DND-41 (cell line): ENCODE measurements at regions not wholly inside any gene's neighbourhood (a gene's known extent, or its start where the extent isn't known, plus 50 kb on each side); places are given as distances from the start of the nearest gene placed in this dataset.

Source experiments
- ATAC-seq: fragments of 200-7000 bp; cut with Tn5 transposase; 3 replicates; pipeline ENCODE4 v1.9.1; 2021; ENCODE audit warnings: low read depth; ENCODE audit not compliant: insufficient read depth
- DNase-seq: peaks from one replicate; pipeline ENCODE4 v3.0.0-alpha.2; 2020
- H2AFZ ChIP-seq: 2 replicates; pipeline ENCODE4 v1.6.0; 2012; ENCODE audit warnings: low read depth, low read length
- H3K27ac ChIP-seq: 2 replicates; pipeline ENCODE4 v1.5.1; 2012; ENCODE audit warnings: low read length, inconsistent platforms
- H3K27me3 ChIP-seq: fragments of 200-600 bp; sonication (generic); 2 replicates; pipeline ENCODE4 v1.6.0; 2012; ENCODE audit warnings: low read length, mild to moderate bottlenecking, inconsistent platforms; ENCODE audit not compliant: insufficient read depth, poor library complexity
- H3K36me3 ChIP-seq: 2 replicates; pipeline ENCODE4 v1.5.1; 2012; ENCODE audit warnings: low read length, inconsistent platforms; ENCODE audit not compliant: insufficient read depth
- H3K4me1 ChIP-seq: 2 replicates; pipeline ENCODE4 v1.5.1; 2012; ENCODE audit warnings: mild to moderate bottlenecking, low read length; ENCODE audit not compliant: insufficient read depth
- H3K4me2 ChIP-seq: 2 replicates; pipeline ENCODE4 v1.6.0; 2012; ENCODE audit warnings: mild to moderate bottlenecking, moderate library complexity, low read length, inconsistent platforms; ENCODE audit not compliant: insufficient read depth
- H3K4me3 ChIP-seq, 2 experiments: fragments of 200-600 bp in 1 of 2; shearing (Covaris generic) in 1 of 2; 2 replicates each; pipeline ENCODE4 v1.5.1; 2012 to 2016; ENCODE audit warnings: inconsistent platforms in 2 of 2, low read length in 2 of 2, mild to moderate bottlenecking in 2 of 2, low read depth in 1 of 2, moderate library complexity in 1 of 2
- H3K79me2 ChIP-seq: 2 replicates; pipeline ENCODE4 v1.6.0; 2012; ENCODE audit warnings: low read length, inconsistent platforms; ENCODE audit not compliant: insufficient read depth
- H3K9ac ChIP-seq: 2 replicates; pipeline ENCODE4 v1.6.0; 2012; ENCODE audit warnings: low read depth, mild to moderate bottlenecking, inconsistent platforms, low read length, moderate library complexity
- H3K9me3 ChIP-seq: 2 replicates; pipeline ENCODE4 v1.5.1; 2012; ENCODE audit warnings: low read length, moderate library complexity, mild to moderate bottlenecking, inconsistent platforms; ENCODE audit not compliant: insufficient read depth, severe bottlenecking
- H4K20me1 ChIP-seq: 2 replicates; pipeline ENCODE4 v1.6.0; 2012; ENCODE audit warnings: low read length; ENCODE audit not compliant: insufficient read depth
- EZH2 ChIP-seq: IDR thresholded peaks from 3 replicates; pipeline ENCODE4 v1.6.1; 2012; ENCODE audit warnings: borderline replicate concordance, low read depth, mild to moderate bottlenecking, moderate library complexity, low read length, inconsistent platforms; ENCODE audit not compliant: severe bottlenecking
- TF ChIP-seq, protein P1 (sequence below): IDR thresholded peaks from 2 replicates; pipeline ENCODE4 v1.5.1; 2012; ENCODE audit warnings: borderline replicate concordance, low read length, moderate library complexity, mild to moderate bottlenecking; ENCODE audit not compliant: poor library complexity, severe bottlenecking; ENCODE audit errors: extremely low read depth

GRCh38 chr2:146038014-146038413, 1518.1 kb upstream of the ZEB2 start:
- TF ChIP-seq EZH2 = no peak
- TF ChIP-seq, protein P1, sequence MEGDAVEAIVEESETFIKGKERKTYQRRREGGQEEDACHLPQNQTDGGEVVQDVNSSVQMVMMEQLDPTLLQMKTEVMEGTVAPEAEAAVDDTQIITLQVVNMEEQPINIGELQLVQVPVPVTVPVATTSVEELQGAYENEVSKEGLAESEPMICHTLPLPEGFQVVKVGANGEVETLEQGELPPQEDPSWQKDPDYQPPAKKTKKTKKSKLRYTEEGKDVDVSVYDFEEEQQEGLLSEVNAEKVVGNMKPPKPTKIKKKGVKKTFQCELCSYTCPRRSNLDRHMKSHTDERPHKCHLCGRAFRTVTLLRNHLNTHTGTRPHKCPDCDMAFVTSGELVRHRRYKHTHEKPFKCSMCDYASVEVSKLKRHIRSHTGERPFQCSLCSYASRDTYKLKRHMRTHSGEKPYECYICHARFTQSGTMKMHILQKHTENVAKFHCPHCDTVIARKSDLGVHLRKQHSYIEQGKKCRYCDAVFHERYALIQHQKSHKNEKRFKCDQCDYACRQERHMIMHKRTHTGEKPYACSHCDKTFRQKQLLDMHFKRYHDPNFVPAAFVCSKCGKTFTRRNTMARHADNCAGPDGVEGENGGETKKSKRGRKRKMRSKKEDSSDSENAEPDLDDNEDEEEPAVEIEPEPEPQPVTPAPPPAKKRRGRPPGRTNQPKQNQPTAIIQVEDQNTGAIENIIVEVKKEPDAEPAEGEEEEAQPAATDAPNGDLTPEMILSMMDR = no peak
- Histone ChIP-seq H3K27ac (no peak overlapping the region), H3K27me3 (no peaks in the 10 kb centered on the region), H3K4me1 (no peaks in the 10 kb centered on the region), H4K20me1 (no peaks in the 10 kb centered on the region), H3K79me2 (no peaks in the 10 kb centered on the region), H3K9me3 (no peaks in the 10 kb centered on the region), H3K9ac (no peak overlapping the region), H3K4me3 (no peak overlapping the region), H2AFZ (no peak overlapping the region), H3K4me2 (no peak overlapping the region), H3K36me3 (no peaks in the 10 kb centered on the region)
- ATAC-seq = no peak
- DNase-seq = no peak

DNA sequence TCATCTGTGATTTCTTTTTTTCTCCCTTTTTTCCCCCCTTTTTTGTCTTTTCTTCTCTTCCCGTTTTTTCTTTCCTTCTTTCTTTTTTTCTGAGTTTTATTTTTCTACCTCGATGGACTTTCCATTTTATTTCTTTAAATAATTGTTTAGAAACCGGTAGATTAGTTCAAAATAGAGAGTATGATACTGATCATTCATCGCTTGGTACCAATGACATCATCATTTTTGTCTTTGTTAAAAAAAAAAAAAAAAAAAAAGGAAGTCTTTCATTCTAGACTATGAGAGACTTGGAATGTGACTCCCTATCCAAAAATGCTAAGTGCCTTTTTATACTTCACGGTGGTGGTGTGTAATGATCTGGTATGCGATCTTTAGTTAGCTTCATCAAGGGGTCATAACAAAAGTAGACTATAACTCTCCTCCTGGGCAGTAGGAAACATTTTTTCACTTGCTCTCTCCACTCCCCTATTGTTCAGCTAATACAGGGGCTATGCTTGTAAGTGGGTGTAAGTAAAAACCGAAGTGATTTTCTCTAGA, 1517.5 kb upstream of the ZEB2 start:
- Histone ChIP-seq H3K79me2 (no peaks in the 10 kb centered on the region), H3K4me3 (no peak overlapping the region), H4K20me1 (no peaks in the 10 kb centered on the region), H3K9me3 (no peaks in the 10 kb centered on the region), H3K27me3 (no peaks in the 10 kb centered on the region), H3K4me1 (no peaks in the 10 kb centered on the region), H2AFZ (no peak overlapping the region), H3K4me2 (no peak overlapping the region), H3K9ac (no peak overlapping the region), H3K27ac (no peak overlapping the region), H3K36me3 (no peaks in the 10 kb centered on the region)
- DNase-seq (no peak), ATAC-seq (no peak)
- TF ChIP-seq EZH2 = no peak
- TF ChIP-seq, protein P1 = no peak

- no peak overlapping the region for H3K4me2 ChIP-seq
- no peak for TF ChIP-seq EZH2
- TF ChIP-seq, protein P1 = no peak
- H3K36me3 ChIP-seq = no peaks in the 10 kb centered on the region
- H3K4me1 ChIP-seq = no peaks in the 10 kb centered on the region
- no peak overlapping the region for H2AFZ ChIP-seq
- H3K27ac ChIP-seq = no peak overlapping the region
- no peak overlapping the region for H3K9ac ChIP-seq
- no peaks in the 10 kb centered on the region for H4K20me1 ChIP-seq
- ATAC-seq (no peak), DNase-seq (no peak)
- H3K4me3 ChIP-seq = no peak overlapping the region
- H3K79me2 ChIP-seq = no peaks in the 10 kb centered on the region
- H3K27me3 ChIP-seq = no peaks in the 10 kb centered on the region
- no peaks in the 10 kb centered on the region for H3K9me3 ChIP-seq
Measured at GRCh38 chr2:146031158-146031557, 1511.2 kb upstream of the ZEB2 start.

- Histone ChIP-seq H3K4me1 (no peaks in the 10 kb centered on the region), H3K4me3 (no peak overlapping the region), H4K20me1 (no peaks in the 10 kb centered on the region), H3K9ac (no peak overlapping the region), H3K27ac (no peak overlapping the region), H3K9me3 (no peaks in the 10 kb centered on the region), H3K4me2 (no peak overlapping the region), H3K27me3 (no peaks in the 10 kb centered on the region), H2AFZ (no peak overlapping the region), H3K79me2 (no peaks in the 10 kb centered on the region), H3K36me3 (no peaks in the 10 kb centered on the region)
- DNase-seq = no peak
- ATAC-seq = no peak
- TF ChIP-seq EZH2 = no peak
- TF ChIP-seq, protein P1 = no peak
Measured at GRCh38 chr2:146027156-146027555, 1507.2 kb upstream of the ZEB2 start.
